ENCODE measurements at regions not wholly inside any gene's neighbourhood (a gene's known extent, or its start where the extent isn't known, plus 50 kb on each side); places are given as distances from the start of the nearest gene placed in this dataset.

GRCh38 chr9:72428329-72428728 lies 63.3 kb upstream of the ZFAND5 start:
- DNase-seq: no peak

DNA sequence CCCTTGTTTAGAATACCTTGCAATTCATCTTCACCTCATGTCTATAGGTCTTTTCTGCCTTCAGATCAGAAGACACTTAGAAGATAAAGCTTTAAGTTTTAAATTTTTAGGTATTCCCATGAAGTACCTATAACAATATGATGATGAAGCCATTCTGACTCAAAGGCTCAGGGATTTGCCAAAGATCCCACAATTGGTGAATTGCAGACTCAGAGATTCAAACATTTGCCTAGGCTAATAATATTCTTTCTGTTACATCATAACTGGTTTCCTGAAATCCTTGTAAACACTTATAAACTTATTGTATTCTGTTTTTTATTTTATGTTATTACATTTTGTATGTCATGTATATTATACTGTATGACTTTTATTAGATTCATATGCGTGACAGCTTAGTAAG lies 62.8 kb upstream of the ZFAND5 start:
- DNase-seq: no peak

DNA sequence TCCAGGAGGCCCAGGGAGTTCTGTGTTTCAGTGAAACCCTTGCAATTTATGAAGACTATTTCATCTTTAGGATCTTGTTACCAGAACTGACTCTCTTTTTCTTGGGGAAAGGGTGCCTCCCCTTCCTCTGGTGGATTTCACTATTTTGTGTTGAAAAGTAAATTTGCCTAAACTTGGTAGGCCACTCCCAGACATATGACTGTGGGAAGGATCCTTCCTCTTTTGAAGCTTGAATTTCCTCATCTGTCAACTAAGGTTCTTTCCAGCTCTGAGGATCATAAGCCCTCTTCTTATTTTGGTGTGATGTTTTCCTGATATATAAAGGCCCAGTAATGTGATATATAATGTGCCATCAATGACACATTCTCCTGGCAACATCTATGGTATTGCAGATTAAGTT lies 59.1 kb upstream of the ZFAND5 start:
- no peak for DNase-seq

- DNase-seq: no peak
Observed at GRCh38 chr9:72422214-72422613, 57.2 kb upstream of the ZFAND5 start.

GRCh38 chr9:72420783-72421182 lies 55.8 kb upstream of the ZFAND5 start:
- DNase-seq: no peak

DNA sequence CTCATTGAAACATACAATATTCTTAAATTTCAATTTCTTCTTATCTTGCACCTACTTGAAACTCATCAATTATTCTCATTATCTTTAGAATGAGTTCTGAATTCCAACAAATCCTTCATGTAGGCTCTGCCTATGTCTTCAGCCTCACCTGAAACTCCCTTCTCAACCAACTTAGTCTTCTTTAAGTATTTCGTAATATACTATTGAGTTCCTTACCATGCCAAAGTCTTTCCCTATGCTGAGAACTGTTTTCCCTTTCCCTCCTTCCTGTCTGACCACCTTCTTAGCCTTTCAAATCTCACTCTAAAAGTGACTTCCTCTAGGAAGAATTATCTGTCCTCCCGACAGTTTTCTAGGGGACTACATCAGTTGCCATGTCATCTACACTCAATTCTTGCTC lies 50.9 kb upstream of the ZFAND5 start:
- no peak for DNase-seq

DNA sequence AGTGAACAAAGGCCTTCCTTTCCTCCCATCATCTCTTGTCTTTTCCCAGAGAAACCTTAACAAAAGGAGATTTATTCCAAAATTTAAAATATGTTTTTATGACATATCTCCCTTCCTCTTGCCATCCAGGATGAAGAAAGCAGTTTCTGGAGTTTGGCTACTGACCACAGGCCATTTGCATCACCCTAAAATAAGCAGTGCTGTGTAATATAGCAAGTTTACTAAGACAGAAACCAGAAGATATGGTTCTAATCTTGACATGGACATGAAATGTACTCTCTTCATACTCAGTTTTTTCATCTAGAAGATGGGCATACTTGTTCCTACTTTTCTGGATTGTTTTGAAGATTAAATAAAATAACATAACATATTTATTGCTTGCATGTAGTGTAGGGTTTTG lies 50.2 kb upstream of the ZFAND5 start:
- DNase-seq: no peak
